Ishikawa (cell line): ENCODE measurements at regions not wholly inside any gene's neighbourhood (a gene's known extent, or its start where the extent isn't known, plus 50 kb on each side); places are given as distances from the start of the nearest gene placed in this dataset.

ENCODE experiments used
- EP300 ChIP-seq: IDR thresholded peaks from 2 replicates; pipeline ENCODE4 v1.6.1; 2012; ENCODE audit warnings: borderline replicate concordance
- FOXM1 ChIP-seq: IDR thresholded peaks from 2 replicates; pipeline ENCODE4 v1.6.1; 2012; ENCODE audit warnings: low read depth, borderline replicate concordance
- NFIC ChIP-seq: IDR thresholded peaks from 2 replicates; pipeline ENCODE4 v1.6.1; 2012
- RAD21 ChIP-seq: IDR thresholded peaks from 2 replicates; pipeline ENCODE4 v1.6.1; 2012; ENCODE audit warnings: low read depth

DNA sequence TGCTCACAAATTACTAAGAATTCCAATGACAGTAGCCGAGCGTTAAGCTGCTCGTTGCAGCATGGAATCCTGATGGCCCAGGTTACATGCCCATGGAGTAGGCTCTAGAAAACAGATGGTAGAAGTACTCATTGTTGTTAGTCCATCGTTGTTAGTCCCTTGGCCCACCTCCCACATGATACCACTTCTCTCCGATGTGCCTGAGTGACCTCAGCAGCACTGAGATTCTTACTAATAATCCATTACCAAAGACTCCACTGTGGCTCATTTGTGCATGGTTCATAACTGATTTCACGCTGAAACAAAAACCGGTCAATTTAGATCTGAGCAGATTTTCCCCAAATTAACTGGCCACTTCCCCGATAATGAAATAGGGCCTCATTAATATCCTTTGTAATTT lies 772.3 kb upstream of the CXADR start:
- no peak for TF ChIP-seq RAD21
- no peak for TF ChIP-seq NFIC
- TF ChIP-seq EP300: no peak
- no peak for TF ChIP-seq FOXM1
